ENCODE measurements at regions not wholly inside any gene's neighbourhood (a gene's known extent, or its start where the extent isn't known, plus 50 kb on each side); places are given as distances from the start of the nearest gene placed in this dataset.

GRCh38 chr15:62579842-62580241, 414.8 kb upstream of the C2CD4B start:
- DNase-seq (ENCODE audit: low read depth), result no peak
- no peak for TF ChIP-seq CTCF (conservative IDR thresholded peaks at IDR 0.05; ENCODE audit: low read length)
- no peak overlapping the region for H3K4me3 ChIP-seq (ENCODE audit: low read length)

- no peak for DNase-seq (ENCODE audit: low read depth)
- no peak for TF ChIP-seq CTCF (conservative IDR thresholded peaks at IDR 0.05; ENCODE audit: low read length)
- H3K4me3 ChIP-seq (ENCODE audit: low read length), result no peak overlapping the region
Observed at GRCh38 chr15:62582580-62582979, 417.5 kb upstream of the C2CD4B start.

GRCh38 chr15:62584301-62585235, 419.5 kb upstream of the C2CD4B start:
- no peak for TF ChIP-seq CTCF (conservative IDR thresholded peaks at IDR 0.05; ENCODE audit: low read length)
- no peak overlapping the region for H3K4me3 ChIP-seq (ENCODE audit: low read length)
- no peak for DNase-seq (ENCODE audit: low read depth)

- no peak overlapping the region for H3K4me3 ChIP-seq (ENCODE audit: low read length)
- peak; percentile 44 for TF ChIP-seq CTCF (conservative IDR thresholded peaks at IDR 0.05; ENCODE audit: low read length)
- peak; percentile 88 for DNase-seq (ENCODE audit: low read depth)
Observed at GRCh38 chr15:62588938-62589670, 424.0 kb upstream of the C2CD4B start.

GRCh38 chr15:62591842-62592838, 427.1 kb upstream of the C2CD4B start:
- no peak for TF ChIP-seq CTCF (conservative IDR thresholded peaks at IDR 0.05; ENCODE audit: low read length)
- H3K4me3 ChIP-seq (ENCODE audit: low read length), result no peak overlapping the region
- peak; percentile 55 for DNase-seq (ENCODE audit: low read depth)

- TF ChIP-seq CTCF (conservative IDR thresholded peaks at IDR 0.05; ENCODE audit: low read length), result no peak
- no peak overlapping the region for H3K4me3 ChIP-seq (ENCODE audit: low read length)
- no peak for DNase-seq (ENCODE audit: low read depth)
Observed at GRCh38 chr15:62592920-62593319, 427.8 kb upstream of the C2CD4B start.
